ENCODE measurements at regions not wholly inside any gene's neighbourhood (a gene's known extent, or its start where the extent isn't known, plus 50 kb on each side); places are given as distances from the start of the nearest gene placed in this dataset.

DNA sequence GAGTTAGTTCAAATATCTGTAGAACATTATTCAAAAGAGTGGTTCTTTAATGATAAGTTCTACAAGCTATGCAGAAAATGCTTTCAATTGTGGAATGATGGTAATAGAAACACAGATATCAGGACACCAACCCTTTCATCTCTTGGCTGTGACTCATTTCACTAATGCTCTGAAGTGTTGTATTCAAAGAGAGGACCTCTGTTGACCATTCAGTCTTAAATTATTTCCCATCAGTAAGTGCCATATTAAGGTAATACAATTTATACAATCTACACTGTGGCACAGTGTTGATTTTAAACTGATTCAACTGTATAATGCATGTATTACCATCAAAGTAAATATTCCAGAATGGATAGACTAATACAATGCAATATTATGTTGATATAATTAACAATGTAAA is 289.0 kb upstream of the ADGRL3 start:
- TF ChIP-seq POLR2A (IDR thresholded peaks at IDR 0.05; ENCODE audit: low read depth) (no peak), CTCF (IDR thresholded peaks at IDR 0.05) (no peak)
